ENCODE measurements at regions not wholly inside any gene's neighbourhood (a gene's known extent, or its start where the extent isn't known, plus 50 kb on each side); places are given as distances from the start of the nearest gene placed in this dataset.

- no peak overlapping the region for H3K27ac ChIP-seq (ENCODE audit: low read length)
- H3K27me3 ChIP-seq (ENCODE audit: control insufficient read depth, insufficient read depth, low read length) = no peaks in the 10 kb centered on the region
- CTCF ChIA-PET = no interaction called here
- no peaks in the 10 kb centered on the region for H3K9me3 ChIP-seq (ENCODE audit: control insufficient read depth, insufficient read depth, low read depth, low read length)
- in situ Hi-C loops (cut with HindIII; ENCODE audit: low pct_unique_long_range_greater_than_20kb, low sequenced_read_pairs) = no loop called here
- H3K4me1 ChIP-seq (ENCODE audit: control insufficient read depth, insufficient read depth, low read length) = no peaks in the 10 kb centered on the region
- no TSS peak for BruUV-seq (replicated peaks)
- H3K4me3 ChIP-seq (ENCODE audit: low read depth in 2 of 2, low read length in 2 of 2) = no peak overlapping the region
- ATAC-seq (no peak), DNase-seq (ENCODE audit: low read depth, low spot score) (no peak)
- intact Hi-C loops (cut with micrococcal nuclease; ENCODE audit: unreplicated experiment) = no loop called here
- no peak for TF ChIP-seq POLR2AphosphoS5 (IDR thresholded peaks at IDR 0.05; ENCODE audit: low read depth, low read length)
- TF ChIP-seq, protein P1, sequence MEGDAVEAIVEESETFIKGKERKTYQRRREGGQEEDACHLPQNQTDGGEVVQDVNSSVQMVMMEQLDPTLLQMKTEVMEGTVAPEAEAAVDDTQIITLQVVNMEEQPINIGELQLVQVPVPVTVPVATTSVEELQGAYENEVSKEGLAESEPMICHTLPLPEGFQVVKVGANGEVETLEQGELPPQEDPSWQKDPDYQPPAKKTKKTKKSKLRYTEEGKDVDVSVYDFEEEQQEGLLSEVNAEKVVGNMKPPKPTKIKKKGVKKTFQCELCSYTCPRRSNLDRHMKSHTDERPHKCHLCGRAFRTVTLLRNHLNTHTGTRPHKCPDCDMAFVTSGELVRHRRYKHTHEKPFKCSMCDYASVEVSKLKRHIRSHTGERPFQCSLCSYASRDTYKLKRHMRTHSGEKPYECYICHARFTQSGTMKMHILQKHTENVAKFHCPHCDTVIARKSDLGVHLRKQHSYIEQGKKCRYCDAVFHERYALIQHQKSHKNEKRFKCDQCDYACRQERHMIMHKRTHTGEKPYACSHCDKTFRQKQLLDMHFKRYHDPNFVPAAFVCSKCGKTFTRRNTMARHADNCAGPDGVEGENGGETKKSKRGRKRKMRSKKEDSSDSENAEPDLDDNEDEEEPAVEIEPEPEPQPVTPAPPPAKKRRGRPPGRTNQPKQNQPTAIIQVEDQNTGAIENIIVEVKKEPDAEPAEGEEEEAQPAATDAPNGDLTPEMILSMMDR (IDR thresholded peaks at IDR 0.05) = no peak
- TF ChIP-seq, protein P2, sequence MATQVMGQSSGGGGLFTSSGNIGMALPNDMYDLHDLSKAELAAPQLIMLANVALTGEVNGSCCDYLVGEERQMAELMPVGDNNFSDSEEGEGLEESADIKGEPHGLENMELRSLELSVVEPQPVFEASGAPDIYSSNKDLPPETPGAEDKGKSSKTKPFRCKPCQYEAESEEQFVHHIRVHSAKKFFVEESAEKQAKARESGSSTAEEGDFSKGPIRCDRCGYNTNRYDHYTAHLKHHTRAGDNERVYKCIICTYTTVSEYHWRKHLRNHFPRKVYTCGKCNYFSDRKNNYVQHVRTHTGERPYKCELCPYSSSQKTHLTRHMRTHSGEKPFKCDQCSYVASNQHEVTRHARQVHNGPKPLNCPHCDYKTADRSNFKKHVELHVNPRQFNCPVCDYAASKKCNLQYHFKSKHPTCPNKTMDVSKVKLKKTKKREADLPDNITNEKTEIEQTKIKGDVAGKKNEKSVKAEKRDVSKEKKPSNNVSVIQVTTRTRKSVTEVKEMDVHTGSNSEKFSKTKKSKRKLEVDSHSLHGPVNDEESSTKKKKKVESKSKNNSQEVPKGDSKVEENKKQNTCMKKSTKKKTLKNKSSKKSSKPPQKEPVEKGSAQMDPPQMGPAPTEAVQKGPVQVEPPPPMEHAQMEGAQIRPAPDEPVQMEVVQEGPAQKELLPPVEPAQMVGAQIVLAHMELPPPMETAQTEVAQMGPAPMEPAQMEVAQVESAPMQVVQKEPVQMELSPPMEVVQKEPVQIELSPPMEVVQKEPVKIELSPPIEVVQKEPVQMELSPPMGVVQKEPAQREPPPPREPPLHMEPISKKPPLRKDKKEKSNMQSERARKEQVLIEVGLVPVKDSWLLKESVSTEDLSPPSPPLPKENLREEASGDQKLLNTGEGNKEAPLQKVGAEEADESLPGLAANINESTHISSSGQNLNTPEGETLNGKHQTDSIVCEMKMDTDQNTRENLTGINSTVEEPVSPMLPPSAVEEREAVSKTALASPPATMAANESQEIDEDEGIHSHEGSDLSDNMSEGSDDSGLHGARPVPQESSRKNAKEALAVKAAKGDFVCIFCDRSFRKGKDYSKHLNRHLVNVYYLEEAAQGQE (IDR thresholded peaks at IDR 0.05; ENCODE audit: insufficient read depth in 1 of 2, low read depth in 2 of 2, low read length in 1 of 2) = no peak
- no peak for TF ChIP-seq TCF7L2 (IDR thresholded peaks at IDR 0.05; ENCODE audit: low read depth, low read length)
- TF ChIP-seq SIN3A (IDR thresholded peaks at IDR 0.05; ENCODE audit: borderline replicate concordance, insufficient read depth, low read depth, low read length) = no peak
- POLR2A ChIA-PET = no interaction called here
- no peaks in the 10 kb centered on the region for H3K36me3 ChIP-seq (ENCODE audit: control insufficient read depth, insufficient read depth, low read length)
Measured at GRCh38 chrX:6460893-6461490, 73.9 kb downstream of the VCX3A start.

GRCh38 chrX:6456196-6456595 is 78.7 kb downstream of the VCX3A start:
- no TSS peak for BruUV-seq (replicated peaks)
- POLR2A ChIA-PET = no interaction called here
- DNase-seq (ENCODE audit: low read depth, low spot score) (no peak), ATAC-seq (no peak)
- Histone ChIP-seq H3K9me3 (ENCODE audit: control insufficient read depth, insufficient read depth, low read depth, low read length) (no peaks in the 10 kb centered on the region), H3K27me3 (ENCODE audit: control insufficient read depth, insufficient read depth, low read length) (no peaks in the 10 kb centered on the region), H3K4me1 (ENCODE audit: control insufficient read depth, insufficient read depth, low read length) (no peaks in the 10 kb centered on the region), H3K36me3 (ENCODE audit: control insufficient read depth, insufficient read depth, low read length) (no peaks in the 10 kb centered on the region), H3K4me3 (ENCODE audit: low read depth in 2 of 2, low read length in 2 of 2) (no peak overlapping the region), H3K27ac (ENCODE audit: low read length) (no peak overlapping the region)
- TF ChIP-seq TCF7L2 (IDR thresholded peaks at IDR 0.05; ENCODE audit: low read depth, low read length) (no peak), POLR2AphosphoS5 (IDR thresholded peaks at IDR 0.05; ENCODE audit: low read depth, low read length) (no peak), SIN3A (IDR thresholded peaks at IDR 0.05; ENCODE audit: borderline replicate concordance, insufficient read depth, low read depth, low read length) (no peak)
- TF ChIP-seq, protein P2 (IDR thresholded peaks at IDR 0.05; ENCODE audit: insufficient read depth in 1 of 2, low read depth in 2 of 2, low read length in 1 of 2) = no peak
- CTCF ChIA-PET = no interaction called here
- intact Hi-C loops (cut with micrococcal nuclease; ENCODE audit: unreplicated experiment) = no loop called here
- in situ Hi-C loops (cut with HindIII; ENCODE audit: low pct_unique_long_range_greater_than_20kb, low sequenced_read_pairs) = no loop called here
